HepG2 (cell line): ENCODE measurements at regions not wholly inside any gene's neighbourhood (a gene's known extent, or its start where the extent isn't known, plus 50 kb on each side); places are given as distances from the start of the nearest gene placed in this dataset.

Experiments
- ATAC-seq: fragments of 200-7000 bp; cut with Tn5 transposase; 3 replicates; pipeline ENCODE4 v1.9.1; 2020; ENCODE audit warnings: mild to moderate bottlenecking, moderate library complexity
- BruUV-seq: library from RNA; stranded (reverse); fragments of 400-500 nt; replicated peaks from 2 replicates; lab custom pipeline; 2021; lab: Mats Ljungman, UMichigan
- CTCF ChIA-PET: fragments of 300-600 bp; formaldehyde crosslinking; extraction: SDS; loops from one replicate; lab custom pipeline; 2021; ENCODE audit warnings: low total read pairs, inconsistent platforms, low intra/inter-chr PET ratio; lab: Yijun Ruan, JAX
- POLR2A ChIA-PET: fragments of 350-600 bp; sonication (Branson Sonifier 250); formaldehyde crosslinking; loops from one replicate; lab custom pipeline; 2020; ENCODE audit warnings: antibody characterized with exemption, inconsistent platforms; lab: Yijun Ruan, JAX
- DNase-seq: peaks from one replicate; pipeline ENCODE4 v3.0.0-alpha.2; 2015; ENCODE audit warnings: low spot score
- FAIRE-seq: peaks from 3 replicates; lab custom pipeline; 2011; peaks lifted over from hg19 to GRCh38; lab: Jason Lieb, UNC
- H2AFZ ChIP-seq: one replicate; pipeline ENCODE4 v1.6.1; 2011; ENCODE audit warnings: low read length, inconsistent platforms
- H3K27ac ChIP-seq: fragments of 300-600 bp; 3 replicates; pipeline ENCODE4 v1.8.0; 2011; ENCODE audit warnings: mixed run types, mild to moderate bottlenecking, mixed read lengths, low read length, inconsistent platforms; ENCODE audit not compliant: insufficient read depth; ENCODE audit errors: extremely low read length
- H3K27me3 ChIP-seq, 2 experiments: fragments of 200-600 bp in 1 of 2; 2 replicates in 1 of 2; 3 replicates in 1 of 2; pipeline versions ENCODE4 v1.6.0 to v1.8.0; 2011; ENCODE audit warnings: low read length in 2 of 2, mild to moderate bottlenecking in 2 of 2, moderate library complexity in 2 of 2, inconsistent platforms in 1 of 2; ENCODE audit not compliant: insufficient read depth in 2 of 2, control insufficient read depth in 1 of 2
- H3K36me3 ChIP-seq, 2 experiments: fragments of 200-600 bp in 1 of 2; replicated peaks in 1 of 2; 2 replicates in 1 of 2; 3 replicates in 1 of 2; pipeline versions ENCODE4 v1.5.1 to v1.8.0; 2011; ENCODE audit warnings: low read length in 2 of 2, inconsistent platforms in 1 of 2; ENCODE audit not compliant: insufficient read depth in 2 of 2, control insufficient read depth in 1 of 2
- H3K4me1 ChIP-seq: 2 replicates; pipeline ENCODE4 v1.5.1; 2012; ENCODE audit warnings: low read length, inconsistent platforms; ENCODE audit not compliant: insufficient read depth
- H3K4me2 ChIP-seq: 2 replicates; pipeline ENCODE4 v1.6.0; 2011; ENCODE audit warnings: low read depth, low read length, inconsistent platforms
- H3K4me3 ChIP-seq, 3 experiments: fragments of 200-600 bp in 1 of 3; sonication (generic), shearing (Covaris generic) in 1 of 3; replicated peaks in 1 of 3; 2 replicates each; pipeline ENCODE4 v1.5.1; 2011 to 2016; ENCODE audit warnings: low read length in 3 of 3, inconsistent platforms in 2 of 3, low read depth in 2 of 3, mild to moderate bottlenecking in 2 of 3, control low read depth in 1 of 3, mixed read lengths in 1 of 3; ENCODE audit not compliant: insufficient read depth in 1 of 3
- H3K79me2 ChIP-seq: one replicate; pipeline ENCODE4 v1.6.1; 2011; ENCODE audit warnings: low read length, inconsistent platforms; ENCODE audit not compliant: insufficient read depth
- H3K9ac ChIP-seq: 2 replicates; pipeline ENCODE4 v1.6.0; 2011; ENCODE audit warnings: mild to moderate bottlenecking, low read depth, low read length, inconsistent platforms; ENCODE audit not compliant: insufficient read depth
- H3K9me3 ChIP-seq: 2 replicates; pipeline ENCODE4 v1.5.1; 2012; ENCODE audit warnings: mild to moderate bottlenecking, low read length
- H4K20me1 ChIP-seq: 2 replicates; pipeline ENCODE4 v1.6.0; 2011; ENCODE audit warnings: inconsistent platforms, mild to moderate bottlenecking, low read length, moderate library complexity; ENCODE audit not compliant: insufficient read depth
- IRX3 ChIP-seq: sonication (generic); formaldehyde crosslinking; IDR thresholded peaks from 2 replicates; pipeline ENCODE4 v1.8.1; 2023; ENCODE audit warnings: mild to moderate bottlenecking, low read depth, missing genetic modification reagents, borderline replicate concordance
- MAZ ChIP-seq, 2 experiments: sonication (generic) in 1 of 2; formaldehyde crosslinking in 1 of 2; IDR thresholded peaks; 2 replicates each; pipeline versions ENCODE4 v1.5.0 to v1.6.1; 2012 to 2020; ENCODE audit warnings: low read depth in 2 of 2, mild to moderate bottlenecking in 2 of 2, borderline replicate concordance in 1 of 2, improper control_type of control experiment in 1 of 2, low read length in 1 of 2, missing genetic modification reagents in 1 of 2, moderate library complexity in 1 of 2
- NFRKB ChIP-seq: fragments of 450-650 bp; IDR thresholded peaks from 2 replicates; pipeline ENCODE4 v1.6.1; 2017
- NR2F2 ChIP-seq: IDR thresholded peaks from 2 replicates; pipeline ENCODE4 v1.6.1; 2012; ENCODE audit warnings: low read depth, inconsistent platforms, borderline replicate concordance
- SALL2 ChIP-seq: sonication (generic); formaldehyde crosslinking; IDR thresholded peaks from 2 replicates; pipeline ENCODE4 v1.8.1; 2023; ENCODE audit warnings: mild to moderate bottlenecking, missing genetic modification reagents, inconsistent platforms
- SIX1 ChIP-seq: sonication (generic); formaldehyde crosslinking; IDR thresholded peaks from 2 replicates; pipeline ENCODE4 v1.4.0; 2020; ENCODE audit warnings: missing genetic modification reagents, borderline replicate concordance
- SOX5 ChIP-seq: IDR thresholded peaks from 2 replicates; pipeline ENCODE4 v1.6.1; 2016; ENCODE audit warnings: borderline replicate concordance
- ZBTB33 ChIP-seq: sonication (generic); formaldehyde crosslinking; IDR thresholded peaks from 2 replicates; pipeline ENCODE4 v1.4.0; 2020; ENCODE audit warnings: missing genetic modification reagents
- ZC3H13 ChIP-seq: sonication (generic); formaldehyde crosslinking; IDR thresholded peaks from 2 replicates; pipeline ENCODE4 v1.8.1; 2023; ENCODE audit warnings: mild to moderate bottlenecking, missing genetic modification reagents, moderate library complexity
- ZFP90 ChIP-seq: sonication (generic); formaldehyde crosslinking; IDR thresholded peaks from 2 replicates; pipeline ENCODE4 v1.8.0; 2022; ENCODE audit warnings: missing genetic modification reagents, mild to moderate bottlenecking, inconsistent platforms, borderline replicate concordance
- ZIK1 ChIP-seq: sonication (generic); formaldehyde crosslinking; IDR thresholded peaks from 2 replicates; pipeline ENCODE4 v1.5.0; 2020; ENCODE audit warnings: mild to moderate bottlenecking, low read depth, missing genetic modification reagents, borderline replicate concordance
- ZNF468 ChIP-seq: sonication (generic); formaldehyde crosslinking; IDR thresholded peaks from 2 replicates; pipeline ENCODE4 v1.8.0; 2022; ENCODE audit warnings: mild to moderate bottlenecking, moderate library complexity, missing genetic modification reagents
- ZNF510 ChIP-seq: sonication (generic); formaldehyde crosslinking; IDR thresholded peaks from 2 replicates; pipeline ENCODE4 v1.4.0; 2020; ENCODE audit warnings: low read depth, mild to moderate bottlenecking, missing genetic modification reagents
- WGBS: methylation state at CpG from one replicate; pipeline ENCODE4 v1.1.6; 2017; ENCODE audit warnings: low lambda C conversion rate; 5-methylcytosine and 5-hydroxymethylcytosine counted together
- in situ Hi-C: cut with HindIII; loops from 2 replicates; pipeline ENCODE4 v1.10.0; 2017; ENCODE audit warnings: low pct_unique_long_range_greater_than_20kb; ENCODE audit not compliant: extremely low pct_ligation_motif_present
- intact Hi-C: fragments of 100-400 bp; cut with micrococcal nuclease; formaldehyde crosslinking; loops from one replicate; pipeline ENCODE4 v1.10.0; 2022; ENCODE audit not compliant: unreplicated experiment
- TF ChIP-seq, protein P1 (sequence below): sonication (generic); formaldehyde crosslinking; IDR thresholded peaks from 2 replicates; pipeline ENCODE4 v1.4.0; 2020; ENCODE audit warnings: missing genetic modification reagents, mild to moderate bottlenecking, borderline replicate concordance
- TF ChIP-seq, protein P2 (sequence below): sonication (generic); formaldehyde crosslinking; IDR thresholded peaks from 2 replicates; pipeline ENCODE4 v1.4.0; 2020; ENCODE audit warnings: missing genetic modification reagents, borderline replicate concordance

- no peak for DNase-seq
- H3K4me2 ChIP-seq, result no peak overlapping the region
- in situ Hi-C loops, result no loop called here
- H3K27ac ChIP-seq, result no peak overlapping the region
- no TSS peak for BruUV-seq
- 2% methylated on average over 3 of the region's 3 CpGs for WGBS
- no peaks in the 10 kb centered on the region for H3K79me2 ChIP-seq
- H4K20me1 ChIP-seq, result no peaks in the 10 kb centered on the region
- no peaks in the 10 kb centered on the region for H3K36me3 ChIP-seq
- no peaks in the 10 kb centered on the region; a peak in 1 of 5 replicates for H3K27me3 ChIP-seq
- no peak overlapping the region for H3K9ac ChIP-seq
- ChIA-PET CTCF (no interaction called here), POLR2A (no interaction called here)
- no peak for ATAC-seq
- peaks cover 25% of the 10 kb centered on the region for H3K9me3 ChIP-seq
- no peak for FAIRE-seq
- TF ChIP-seq ZNF510 (CRISPR knock-in tag), result no peak
- no peak for TF ChIP-seq ZC3H13 (CRISPR knock-in tag)
- TF ChIP-seq ZIK1 (CRISPR knock-in tag), result no peak
- no peak for TF ChIP-seq NR2F2
- no peak for TF ChIP-seq ZFP90 (CRISPR knock-in tag)
- TF ChIP-seq SIX1, result no peak
- TF ChIP-seq, protein P1, sequence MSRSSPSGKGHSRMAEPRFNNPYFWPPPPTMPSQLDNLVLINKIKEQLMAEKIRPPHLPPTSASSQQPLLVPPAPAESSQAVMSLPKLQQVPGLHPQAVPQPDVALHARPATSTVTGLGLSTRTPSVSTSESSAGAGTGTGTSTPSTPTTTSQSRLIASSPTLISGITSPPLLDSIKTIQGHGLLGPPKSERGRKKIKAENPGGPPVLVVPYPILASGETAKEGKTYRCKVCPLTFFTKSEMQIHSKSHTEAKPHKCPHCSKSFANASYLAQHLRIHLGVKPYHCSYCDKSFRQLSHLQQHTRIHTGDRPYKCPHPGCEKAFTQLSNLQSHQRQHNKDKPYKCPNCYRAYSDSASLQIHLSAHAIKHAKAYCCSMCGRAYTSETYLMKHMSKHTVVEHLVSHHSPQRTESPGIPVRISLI (CRISPR knock-in tag), result no peak
- no peak for TF ChIP-seq NFRKB
- no peak for TF ChIP-seq SOX5 (CRISPR knock-in tag)
- TF ChIP-seq, protein P2, sequence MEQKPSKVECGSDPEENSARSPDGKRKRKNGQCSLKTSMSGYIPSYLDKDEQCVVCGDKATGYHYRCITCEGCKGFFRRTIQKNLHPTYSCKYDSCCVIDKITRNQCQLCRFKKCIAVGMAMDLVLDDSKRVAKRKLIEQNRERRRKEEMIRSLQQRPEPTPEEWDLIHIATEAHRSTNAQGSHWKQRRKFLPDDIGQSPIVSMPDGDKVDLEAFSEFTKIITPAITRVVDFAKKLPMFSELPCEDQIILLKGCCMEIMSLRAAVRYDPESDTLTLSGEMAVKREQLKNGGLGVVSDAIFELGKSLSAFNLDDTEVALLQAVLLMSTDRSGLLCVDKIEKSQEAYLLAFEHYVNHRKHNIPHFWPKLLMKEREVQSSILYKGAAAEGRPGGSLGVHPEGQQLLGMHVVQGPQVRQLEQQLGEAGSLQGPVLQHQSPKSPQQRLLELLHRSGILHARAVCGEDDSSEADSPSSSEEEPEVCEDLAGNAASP, result no peak
- TF ChIP-seq MAZ (IDR thresholded peaks at IDR 0.05; ENCODE audit: borderline replicate concordance, low read depth, low read length), result no peak
- TF ChIP-seq MAZ (CRISPR knock-in tag; IDR thresholded peaks at IDR 0.05; ENCODE audit: low read depth), result no peak
- TF ChIP-seq ZNF468 (CRISPR knock-in tag), result no peak
- no peak for TF ChIP-seq ZBTB33 (CRISPR knock-in tag)
- no peak for TF ChIP-seq SALL2
- TF ChIP-seq IRX3 (CRISPR knock-in tag), result no peak
- intact Hi-C loops, result no loop called here
- H3K4me3 ChIP-seq, result no peak overlapping the region
- H3K4me1 ChIP-seq, result no peaks in the 10 kb centered on the region
- no peak overlapping the region for H2AFZ ChIP-seq
These were observed 740.3 kb upstream of the SOX9 start for GRCh38 chr17:71380535-71380934.
